NB4 (cell line): ENCODE measurements at regions not wholly inside any gene's neighbourhood (a gene's known extent, or its start where the extent isn't known, plus 50 kb on each side); places are given as distances from the start of the nearest gene placed in this dataset.

Experiments
- POLR2A ChIP-seq: IDR thresholded peaks from 2 replicates; pipeline ENCODE4 v1.6.1; 2011; ENCODE audit warnings: mild to moderate bottlenecking; ENCODE audit not compliant: insufficient read length; ENCODE audit errors: extremely low read depth
- TF ChIP-seq, protein P1 (sequence below): IDR thresholded peaks from one replicate; pipeline ENCODE4 v1.5.1; 2012; ENCODE audit warnings: low read depth, low read length

DNA sequence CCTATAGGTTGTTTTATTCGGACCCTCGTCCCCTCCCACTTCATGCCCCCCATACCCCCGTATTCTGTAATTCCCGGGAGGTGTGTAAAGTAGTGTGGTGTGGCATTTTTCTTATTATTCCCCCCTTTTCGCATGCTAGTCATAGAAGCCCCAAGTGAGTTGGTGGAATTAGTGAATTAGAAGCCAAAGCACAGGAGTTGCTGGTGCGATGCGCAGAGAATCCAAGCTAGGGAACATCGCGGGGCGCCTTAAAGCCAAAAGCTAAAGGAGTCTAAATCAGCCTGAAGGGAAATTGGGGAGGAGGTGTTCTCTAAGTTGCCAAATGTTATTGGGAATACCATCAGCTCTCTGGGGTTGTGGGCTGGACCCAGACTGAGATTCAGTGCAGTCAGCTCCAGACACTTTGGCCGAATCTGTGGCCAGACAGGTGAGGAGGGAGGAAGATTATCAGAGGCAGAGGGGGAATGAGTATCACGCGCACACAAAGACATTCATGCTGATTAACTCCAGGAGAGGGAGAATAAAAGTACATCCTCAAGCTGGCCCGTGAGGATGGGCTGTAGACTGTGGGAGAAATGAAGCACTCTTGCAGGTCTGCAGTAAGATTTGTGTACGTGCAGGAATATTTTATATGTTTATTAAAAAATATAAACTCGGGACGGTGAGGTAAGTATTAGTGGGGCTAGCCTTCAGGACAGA, 102.8 kb upstream of the HSD17B12 start:
- TF ChIP-seq, protein P1, sequence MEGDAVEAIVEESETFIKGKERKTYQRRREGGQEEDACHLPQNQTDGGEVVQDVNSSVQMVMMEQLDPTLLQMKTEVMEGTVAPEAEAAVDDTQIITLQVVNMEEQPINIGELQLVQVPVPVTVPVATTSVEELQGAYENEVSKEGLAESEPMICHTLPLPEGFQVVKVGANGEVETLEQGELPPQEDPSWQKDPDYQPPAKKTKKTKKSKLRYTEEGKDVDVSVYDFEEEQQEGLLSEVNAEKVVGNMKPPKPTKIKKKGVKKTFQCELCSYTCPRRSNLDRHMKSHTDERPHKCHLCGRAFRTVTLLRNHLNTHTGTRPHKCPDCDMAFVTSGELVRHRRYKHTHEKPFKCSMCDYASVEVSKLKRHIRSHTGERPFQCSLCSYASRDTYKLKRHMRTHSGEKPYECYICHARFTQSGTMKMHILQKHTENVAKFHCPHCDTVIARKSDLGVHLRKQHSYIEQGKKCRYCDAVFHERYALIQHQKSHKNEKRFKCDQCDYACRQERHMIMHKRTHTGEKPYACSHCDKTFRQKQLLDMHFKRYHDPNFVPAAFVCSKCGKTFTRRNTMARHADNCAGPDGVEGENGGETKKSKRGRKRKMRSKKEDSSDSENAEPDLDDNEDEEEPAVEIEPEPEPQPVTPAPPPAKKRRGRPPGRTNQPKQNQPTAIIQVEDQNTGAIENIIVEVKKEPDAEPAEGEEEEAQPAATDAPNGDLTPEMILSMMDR: no peak
- TF ChIP-seq POLR2A: no peak
